GM12873 (cell line): ENCODE measurements at regions not wholly inside any gene's neighbourhood (a gene's known extent, or its start where the extent isn't known, plus 50 kb on each side); places are given as distances from the start of the nearest gene placed in this dataset.

Source experiments
- CTCF ChIP-seq: IDR thresholded peaks from 2 replicates; pipeline ENCODE4 v1.5.1; 2012; ENCODE audit warnings: low read depth, mild to moderate bottlenecking, moderate library complexity, low read length, control low read depth; ENCODE audit not compliant: insufficient read depth; ENCODE audit errors: missing control alignments

- TF ChIP-seq CTCF: no peak
Observed at GRCh38 chr10:130660266-130660665, 524.1 kb downstream of the GLRX3 start.

- no peak for TF ChIP-seq CTCF
Observed at GRCh38 chr10:130661419-130661818, 525.2 kb downstream of the GLRX3 start.

GRCh38 chr10:130662775-130663174 is 526.6 kb downstream of the GLRX3 start:
- TF ChIP-seq CTCF: no peak

GRCh38 chr10:130664526-130664925 is 528.3 kb downstream of the GLRX3 start:
- TF ChIP-seq CTCF: no peak

GRCh38 chr10:130666215-130666614 is 530.0 kb downstream of the GLRX3 start:
- TF ChIP-seq CTCF: no peak

GRCh38 chr10:130686689-130687300 is 550.6 kb downstream of the GLRX3 start:
- TF ChIP-seq CTCF: no peak

- no peak for TF ChIP-seq CTCF
Observed at GRCh38 chr10:130687566-130687965, 551.4 kb downstream of the GLRX3 start.
